Activated CD8-positive, alpha-beta memory T cell treated with anti-CD3 and anti-CD28 coated beads for 4 hours (primary cell): ENCODE measurements at regions not wholly inside any gene's neighbourhood (a gene's known extent, or its start where the extent isn't known, plus 50 kb on each side); places are given as distances from the start of the nearest gene placed in this dataset.

Source experiments
- DNase-seq, 2 donors: peaks; one replicate each; pipeline ENCODE4 v3.0.0-alpha.2; 2020; ENCODE audit warnings: low read depth in 2 of 2

- DNase-seq = no peak
Measured at GRCh38 chr6:39997101-39997635, 62.9 kb upstream of the MOCS1 start.

- no peak for DNase-seq
Measured at GRCh38 chr6:39995633-39996032, 61.4 kb upstream of the MOCS1 start.

GRCh38 chr6:39992861-39993622 is 58.8 kb upstream of the MOCS1 start:
- DNase-seq = no peak
